HEK293T (cell line): ENCODE measurements at regions not wholly inside any gene's neighbourhood (a gene's known extent, or its start where the extent isn't known, plus 50 kb on each side); places are given as distances from the start of the nearest gene placed in this dataset.

Experiments
- ARNT ChIP-seq: fragments of 450-650 bp; IDR thresholded peaks from 2 replicates; pipeline ENCODE4 v1.6.1; 2017; ENCODE audit warnings: mild to moderate bottlenecking
- ELF4 ChIP-seq: fragments of 450-650 bp; IDR thresholded peaks from 2 replicates; pipeline ENCODE4 v1.6.1; 2017; ENCODE audit warnings: antibody characterized with exemption
- FOXK2 ChIP-seq: fragments of 450-650 bp; IDR thresholded peaks from 2 replicates; pipeline ENCODE4 v1.6.1; 2016; ENCODE audit warnings: mild to moderate bottlenecking
- LEF1 ChIP-seq: fragments of 450-650 bp; IDR thresholded peaks from 2 replicates; pipeline ENCODE4 v1.6.1; 2017; ENCODE audit warnings: mild to moderate bottlenecking, borderline replicate concordance
- SP1 ChIP-seq: fragments of 450-650 bp; IDR thresholded peaks from 2 replicates; pipeline ENCODE4 v1.6.1; 2017
- TARDBP ChIP-seq: fragments of 450-650 bp; IDR thresholded peaks from 2 replicates; pipeline ENCODE4 v1.6.1; 2016

DNA sequence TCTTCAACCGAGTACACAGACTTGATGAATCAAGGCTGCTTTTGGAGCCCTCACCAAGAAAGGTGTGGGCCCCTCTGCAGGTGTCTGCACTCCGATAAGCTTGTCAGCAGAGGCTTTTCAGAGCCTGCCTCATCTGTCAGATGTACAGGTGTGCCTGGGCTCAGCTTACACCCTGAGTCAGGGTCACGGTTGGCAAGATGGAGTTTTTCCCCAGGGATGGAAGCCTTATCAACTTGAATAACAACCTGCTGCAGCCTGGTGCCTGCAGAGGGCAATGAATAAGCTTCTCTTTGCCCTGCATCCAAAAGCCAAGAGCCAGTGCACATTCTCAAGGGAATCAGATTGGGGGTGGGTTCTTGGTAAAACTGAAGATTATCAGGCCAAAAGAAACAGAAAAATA lies 427.1 kb downstream of the CD83 start:
- TF ChIP-seq FOXK2 (no peak), LEF1 (no peak), SP1 (no peak), ELF4 (no peak), TARDBP (no peak), ARNT (no peak)
